PFSK-1 (cell line): ENCODE measurements at regions not wholly inside any gene's neighbourhood (a gene's known extent, or its start where the extent isn't known, plus 50 kb on each side); places are given as distances from the start of the nearest gene placed in this dataset.

Experiments used
- REST ChIP-seq, 2 experiments: IDR thresholded peaks; 2 replicates each; pipeline versions ENCODE4 v1.6.1 to v1.8.0; 2011 to 2012; ENCODE audit warnings: low read depth in 2 of 2, low read length in 2 of 2, control low read depth in 1 of 2, inconsistent platforms in 1 of 2, mild to moderate bottlenecking in 1 of 2, moderate library complexity in 1 of 2; ENCODE audit not compliant: insufficient read depth in 1 of 2
- TAF1 ChIP-seq: IDR thresholded peaks from 2 replicates; pipeline ENCODE4 v1.6.1; 2012; ENCODE audit warnings: low read length, control low read depth, borderline replicate concordance; ENCODE audit not compliant: insufficient read depth

DNA sequence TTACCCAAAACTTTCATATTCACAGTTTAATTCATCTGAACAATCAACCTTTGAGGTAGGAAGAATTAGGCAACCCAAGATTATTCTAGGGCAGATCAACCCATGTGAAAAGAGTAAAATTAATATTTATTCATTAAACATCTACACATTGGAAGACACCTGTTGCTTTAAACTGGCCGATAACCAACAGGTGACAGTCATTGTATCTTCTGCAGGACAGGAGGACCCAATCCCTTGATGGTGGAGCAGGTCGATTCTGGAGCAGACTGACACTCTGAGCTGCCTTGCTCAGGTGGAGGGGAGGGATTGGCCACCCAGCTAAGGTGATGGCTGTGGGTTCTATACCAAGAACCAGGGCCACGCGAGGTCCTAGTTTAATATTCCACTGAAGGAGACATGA lies 230.3 kb downstream of the OSR1 start:
- TF ChIP-seq TAF1, result no peak
- no peak for TF ChIP-seq REST (IDR thresholded peaks at IDR 0.05; ENCODE audit: insufficient read depth in 1 of 2, low read depth in 2 of 2, low read length in 2 of 2)
